ENCODE measurements at regions not wholly inside any gene's neighbourhood (a gene's known extent, or its start where the extent isn't known, plus 50 kb on each side); places are given as distances from the start of the nearest gene placed in this dataset.

- TF ChIP-seq CTCF (conservative IDR thresholded peaks at IDR 0.05) (no peak), ZFX (IDR thresholded peaks at IDR 0.05) (no peak)
- H3K27ac ChIP-seq: no peak overlapping the region
Measured at GRCh38 chr2:175855236-175855635, 146.8 kb downstream of the LNPK start.

- H3K27ac ChIP-seq: no peak overlapping the region
- TF ChIP-seq ZFX (IDR thresholded peaks at IDR 0.05): no peak
- TF ChIP-seq CTCF (conservative IDR thresholded peaks at IDR 0.05): no peak
Measured at GRCh38 chr2:175854665-175855064, 147.4 kb downstream of the LNPK start.

- TF ChIP-seq ZFX (IDR thresholded peaks at IDR 0.05) (no peak), CTCF (conservative IDR thresholded peaks at IDR 0.05) (no peak)
- H3K27ac ChIP-seq: no peak overlapping the region
Measured at GRCh38 chr2:175854129-175854528, 147.9 kb downstream of the LNPK start.

- no peak overlapping the region for H3K27ac ChIP-seq
- TF ChIP-seq ZFX (IDR thresholded peaks at IDR 0.05): no peak
- TF ChIP-seq CTCF (conservative IDR thresholded peaks at IDR 0.05): no peak
Measured at GRCh38 chr2:175853616-175853890, 148.5 kb downstream of the LNPK start.

GRCh38 chr2:175852879-175853615 lies 149.0 kb downstream of the LNPK start:
- TF ChIP-seq ZFX (IDR thresholded peaks at IDR 0.05) (no peak), CTCF (conservative IDR thresholded peaks at IDR 0.05) (no peak)
- no peak overlapping the region for H3K27ac ChIP-seq

GRCh38 chr2:175847128-175847527 lies 154.9 kb downstream of the LNPK start:
- no peak for TF ChIP-seq ZFX (IDR thresholded peaks at IDR 0.05)
- no peak for TF ChIP-seq CTCF (conservative IDR thresholded peaks at IDR 0.05)

GRCh38 chr2:175844169-175844568 lies 157.9 kb downstream of the LNPK start:
- H3K27ac ChIP-seq: no peak overlapping the region
- no peak for TF ChIP-seq ZFX (IDR thresholded peaks at IDR 0.05)
- TF ChIP-seq CTCF (conservative IDR thresholded peaks at IDR 0.05): no peak

More at GRCh38 chr2:175847128-175847527, 154.9 kb downstream of the LNPK start:
- H3K27ac ChIP-seq: no peak overlapping the region

Measured in C4-2B (cell line).